ENCODE measurements at regions not wholly inside any gene's neighbourhood (a gene's known extent, or its start where the extent isn't known, plus 50 kb on each side); places are given as distances from the start of the nearest gene placed in this dataset.

GRCh38 chr20:24376311-24377099 is 92.9 kb upstream of the SYNDIG1 start:
- DNase-seq, result peak; percentile 5

DNA sequence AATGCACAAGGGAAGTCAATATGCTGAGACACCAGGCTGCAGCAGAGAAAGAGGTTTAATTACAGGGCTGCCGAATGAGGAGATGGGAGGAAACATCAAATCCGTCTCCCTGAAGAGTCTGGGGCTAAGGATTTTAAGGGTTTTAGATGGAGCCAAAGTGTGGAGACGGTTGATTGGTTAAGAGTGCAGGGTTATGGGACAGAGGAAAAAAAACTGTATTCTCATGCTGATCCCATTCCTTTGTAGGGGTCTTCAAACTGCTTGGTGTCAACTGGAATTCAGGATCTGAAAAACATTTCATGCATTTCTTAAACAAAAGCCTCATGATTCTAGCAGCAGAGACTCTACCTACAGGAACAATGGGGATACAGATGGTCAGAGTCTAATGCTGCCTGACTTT is 96.1 kb upstream of the SYNDIG1 start:
- DNase-seq, result no peak

DNA sequence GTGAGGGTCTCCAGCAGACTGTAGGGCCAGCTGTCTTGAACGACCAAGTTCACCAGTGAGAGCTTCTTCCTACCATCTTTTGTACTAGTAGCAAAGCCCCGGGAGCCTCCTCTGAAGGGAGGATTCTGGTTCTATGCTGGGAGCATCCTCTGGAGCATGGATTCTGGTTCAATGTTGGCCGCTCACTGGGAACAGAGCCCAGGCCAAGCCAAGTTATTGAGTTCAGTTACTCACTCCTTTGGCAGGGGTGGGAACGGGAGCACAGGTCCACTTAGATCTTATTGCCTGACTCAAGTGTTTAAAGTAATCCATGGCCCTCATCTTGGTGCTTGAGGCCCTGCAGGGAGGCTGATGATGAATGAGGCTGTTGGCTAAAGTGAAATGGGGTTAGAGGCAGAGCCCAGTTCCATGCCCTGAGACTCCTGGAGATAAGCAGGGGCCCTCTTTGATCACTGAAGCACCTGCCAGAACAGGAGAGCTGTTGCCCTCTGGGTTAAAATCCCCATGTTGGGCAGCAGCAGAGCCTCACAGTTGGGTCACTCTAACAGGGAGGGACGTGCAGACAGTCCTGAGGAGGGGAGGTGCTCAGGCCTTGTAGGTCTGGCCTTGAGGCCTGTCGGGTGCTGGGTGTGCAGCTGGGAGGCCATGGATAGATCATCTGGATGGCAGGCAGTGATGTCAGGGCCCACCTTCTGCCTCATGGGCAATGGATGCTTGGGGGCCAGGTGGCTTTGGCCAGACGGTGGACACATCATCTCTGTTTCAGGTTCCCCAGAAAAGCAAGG is 98.3 kb upstream of the SYNDIG1 start:
- no peak for DNase-seq

- no peak for DNase-seq
Measured at GRCh38 chr20:24370249-24370648, 99.2 kb upstream of the SYNDIG1 start.

- no peak for DNase-seq
Measured at GRCh38 chr20:24368253-24368652, 101.2 kb upstream of the SYNDIG1 start.

DNA sequence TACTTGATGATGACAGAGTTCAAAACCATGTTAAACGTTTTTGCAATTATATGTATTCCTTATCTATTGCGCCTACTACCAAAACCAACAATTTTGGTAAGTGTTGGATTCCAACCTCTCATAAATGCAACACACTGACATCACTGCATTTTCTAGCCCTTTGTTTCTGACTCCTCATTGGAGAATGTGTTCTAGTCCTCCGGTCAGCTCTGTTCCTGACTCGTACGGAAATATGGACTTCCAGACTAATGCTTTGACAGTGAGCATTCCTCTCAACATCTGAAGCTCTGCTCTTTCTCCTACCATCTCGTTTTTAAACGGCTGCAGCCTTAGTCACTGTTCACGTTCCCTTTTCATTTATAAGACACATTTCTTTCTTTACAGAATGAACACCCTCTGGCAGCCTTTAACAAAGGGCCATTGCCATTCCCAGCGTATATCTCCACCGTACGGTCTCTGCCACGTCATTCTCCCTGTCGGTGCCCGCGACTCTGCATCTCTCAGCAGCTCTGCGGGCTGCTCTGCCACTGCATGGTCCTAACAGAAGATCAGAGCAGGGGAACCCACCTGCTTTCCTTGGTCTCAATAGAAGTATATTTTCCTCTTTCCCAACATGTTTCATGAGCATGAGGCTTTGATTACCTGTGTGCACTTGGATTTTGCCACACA is 103.0 kb upstream of the SYNDIG1 start:
- no peak for DNase-seq

GRCh38 chr20:24365670-24366069 is 103.8 kb upstream of the SYNDIG1 start:
- no peak for DNase-seq

GRCh38 chr20:24364482-24364881 is 104.9 kb upstream of the SYNDIG1 start:
- DNase-seq, result no peak

DNA sequence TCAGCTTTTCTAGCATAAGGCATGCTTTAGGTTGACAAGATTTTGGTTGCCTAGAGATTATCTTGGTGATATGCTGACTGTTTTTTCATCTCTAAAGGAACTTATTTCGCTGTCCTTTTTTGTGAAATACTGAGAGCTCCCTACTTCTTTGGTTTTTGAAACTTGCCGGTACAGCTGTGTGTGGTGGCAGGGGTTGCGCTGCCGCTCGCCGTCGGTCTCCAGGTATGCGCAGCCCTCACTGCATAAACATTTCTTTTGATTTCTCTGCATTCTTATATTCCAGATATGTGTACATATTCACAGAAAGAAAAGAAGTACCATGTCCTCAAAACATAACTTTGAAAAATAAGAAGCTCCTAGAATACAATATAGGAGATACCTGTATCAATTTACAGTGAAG is 106.4 kb upstream of the SYNDIG1 start:
- no peak for DNase-seq

DNA sequence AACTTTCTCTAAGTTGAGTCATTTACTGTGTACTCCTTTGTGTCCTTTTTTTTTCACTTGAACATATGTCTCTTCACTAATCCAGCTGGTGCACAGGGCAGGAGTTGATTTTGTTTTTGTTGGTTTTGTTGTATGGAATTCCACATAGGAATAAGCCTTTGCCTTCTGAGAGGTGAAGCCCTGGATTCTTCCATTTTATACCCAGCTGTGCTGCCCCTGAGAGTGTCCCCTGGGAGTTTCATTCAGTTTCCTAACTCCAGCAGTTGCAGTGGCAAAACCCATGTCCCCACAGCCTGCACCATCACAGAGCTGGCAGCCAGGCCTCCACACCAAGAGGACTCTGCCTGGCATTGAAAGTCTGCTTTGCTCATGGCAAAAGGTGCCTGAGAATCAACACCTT is 107.3 kb upstream of the SYNDIG1 start:
- no peak for DNase-seq

- DNase-seq, result no peak
Measured at GRCh38 chr20:24361541-24361940, 107.9 kb upstream of the SYNDIG1 start.

- no peak for DNase-seq
Measured at GRCh38 chr20:24360531-24360930, 108.9 kb upstream of the SYNDIG1 start.

- no peak for DNase-seq
Measured at GRCh38 chr20:24359321-24360027, 110.0 kb upstream of the SYNDIG1 start.

DNA sequence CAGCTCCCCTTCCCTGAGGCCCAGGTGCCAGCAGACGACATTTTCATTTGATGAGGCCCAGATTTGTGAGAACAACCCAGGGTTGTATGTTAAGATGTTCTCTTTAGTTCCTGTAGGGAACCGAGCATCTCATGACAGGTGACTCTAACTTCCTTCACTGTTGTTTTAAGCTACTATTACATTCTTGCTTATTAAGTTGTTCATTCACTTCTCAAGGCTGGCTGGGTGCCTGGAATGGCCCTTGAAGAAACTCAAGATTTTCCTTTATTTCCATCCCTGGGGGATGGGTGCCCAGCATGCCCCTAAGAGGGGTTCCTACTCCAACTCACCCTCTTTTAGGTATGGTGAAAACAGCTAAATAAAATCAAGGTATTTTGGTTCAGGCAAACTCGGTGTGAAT is 111.5 kb upstream of the SYNDIG1 start:
- DNase-seq, result no peak

DNA sequence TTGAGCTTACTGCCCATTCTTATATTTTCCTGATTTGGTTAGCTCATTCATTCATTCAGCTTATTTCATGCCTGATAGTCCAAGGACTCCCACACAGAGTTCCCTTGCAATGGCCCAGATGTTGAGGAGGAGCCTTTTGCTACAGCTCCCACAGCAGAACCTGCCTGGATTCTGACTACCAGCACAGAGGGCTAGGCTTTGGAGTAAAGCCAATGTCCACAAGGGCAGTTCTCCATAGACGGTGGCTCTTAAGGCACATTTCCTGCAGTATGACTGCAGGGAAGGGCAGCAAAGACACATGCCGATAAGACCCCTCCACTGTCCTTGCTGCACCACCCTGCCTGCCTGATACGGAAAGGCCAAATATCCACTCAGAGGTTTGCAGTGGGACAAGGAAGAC is 112.3 kb upstream of the SYNDIG1 start:
- no peak for DNase-seq

- DNase-seq, result no peak
Measured at GRCh38 chr20:24353135-24353690, 116.2 kb upstream of the SYNDIG1 start.

- DNase-seq, result no peak
Measured at GRCh38 chr20:24350923-24351368, 118.5 kb upstream of the SYNDIG1 start.

DNA sequence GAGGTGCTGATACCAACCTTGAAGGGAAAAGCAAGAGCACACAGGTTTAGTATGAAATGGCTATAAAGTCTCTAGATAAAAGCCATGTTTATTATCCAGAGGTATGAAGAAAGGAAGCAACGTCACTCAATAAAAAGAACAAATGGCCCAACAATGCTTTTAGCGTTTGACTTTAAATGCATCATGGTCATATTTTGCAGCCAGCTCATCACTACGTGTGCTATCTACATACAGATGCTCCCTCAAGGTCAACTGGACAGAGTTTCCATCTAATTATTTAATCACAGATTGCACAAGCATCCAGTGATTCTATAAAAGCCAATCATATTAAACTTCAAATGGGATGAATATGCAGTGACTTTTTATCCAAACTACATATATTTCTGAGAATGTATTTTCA is 127.6 kb upstream of the SYNDIG1 start:
- no peak for DNase-seq

GRCh38 chr20:24340933-24341332 is 128.5 kb upstream of the SYNDIG1 start:
- DNase-seq, result no peak

- no peak for DNase-seq
Measured at GRCh38 chr20:24339210-24339641, 130.2 kb upstream of the SYNDIG1 start.

DNA sequence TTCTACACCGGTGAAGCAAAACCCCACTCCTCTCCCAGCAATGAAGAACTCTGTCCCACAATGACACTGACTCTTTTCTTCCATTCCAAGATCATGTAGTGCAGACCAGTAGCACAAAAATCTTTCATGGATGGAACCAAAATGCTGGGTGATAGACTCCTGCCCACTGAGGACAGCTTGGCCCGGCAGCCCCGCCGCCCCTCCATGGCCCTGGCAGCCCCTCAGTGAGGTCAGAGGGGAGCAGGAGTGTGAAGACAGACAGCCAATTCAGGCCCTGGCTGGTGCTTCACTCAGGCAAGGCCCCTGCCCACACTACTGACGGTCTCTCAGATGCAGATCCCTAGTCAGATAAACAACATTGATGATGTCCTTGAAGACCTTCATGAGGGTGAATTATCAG is 131.9 kb upstream of the SYNDIG1 start:
- DNase-seq, result no peak

GRCh38 chr20:24337069-24337468 is 132.4 kb upstream of the SYNDIG1 start:
- peak; percentile 88 for DNase-seq

GRCh38 chr20:24334830-24335229 is 134.6 kb upstream of the SYNDIG1 start:
- DNase-seq, result no peak

Measured in GDM1 (cell line).